Fibroblast of lung (primary cell): ENCODE measurements at regions not wholly inside any gene's neighbourhood (a gene's known extent, or its start where the extent isn't known, plus 50 kb on each side); places are given as distances from the start of the nearest gene placed in this dataset.

ENCODE experiments used
- DNase-seq, 2 donors: peaks; one replicate each; pipeline versions ENCODE4 v3.0.0 to v3.0.0-alpha.2; 2010; ENCODE audit warnings: low read depth in 2 of 2
- H2AFZ ChIP-seq: 2 replicates; pipeline ENCODE4 v1.5.1; 2012; ENCODE audit warnings: low read length, control low read depth, inconsistent platforms
- H3K27ac ChIP-seq: 2 replicates; pipeline ENCODE4 v1.5.1; 2011; ENCODE audit warnings: low read length, control low read depth; ENCODE audit not compliant: insufficient read depth
- H3K27me3 ChIP-seq: 2 replicates; pipeline ENCODE4 v1.5.1; 2011; ENCODE audit warnings: mild to moderate bottlenecking, low read length; ENCODE audit not compliant: control insufficient read depth, insufficient read depth
- H3K36me3 ChIP-seq: 2 replicates; pipeline ENCODE4 v1.5.1; 2011; ENCODE audit warnings: low read length; ENCODE audit not compliant: control insufficient read depth, insufficient read depth
- H3K4me1 ChIP-seq: 2 replicates; pipeline ENCODE4 v1.5.1; 2011; ENCODE audit warnings: low read length; ENCODE audit not compliant: control insufficient read depth, insufficient read depth; ENCODE audit errors: extremely low read depth
- H3K4me2 ChIP-seq: 2 replicates; pipeline ENCODE4 v1.5.1; 2011; ENCODE audit warnings: low read length, control low read depth; ENCODE audit not compliant: insufficient read depth; ENCODE audit errors: extremely low read depth
- H3K4me3 ChIP-seq, 4 experiments: fragments of 200-600 bp in 1 of 4; sonication (generic) in 1 of 4; replicated peaks in 1 of 4; 2 replicates each; pipeline ENCODE4 v1.5.1; 2011 to 2016; ENCODE audit warnings: low read length in 4 of 4, low read depth in 3 of 4, mild to moderate bottlenecking in 3 of 4, control low read depth in 2 of 4, inconsistent platforms in 1 of 4, mixed read lengths in 1 of 4; ENCODE audit not compliant: insufficient read depth in 1 of 4; ENCODE audit errors: control extremely low read depth in 1 of 4
- H3K79me2 ChIP-seq: 2 replicates; pipeline ENCODE4 v1.5.1; 2012; ENCODE audit warnings: mild to moderate bottlenecking, low read length, inconsistent platforms; ENCODE audit not compliant: control insufficient read depth, insufficient read depth
- H3K9ac ChIP-seq: 2 replicates; pipeline ENCODE4 v1.5.1; 2011; ENCODE audit warnings: mild to moderate bottlenecking, low read length, control low read depth; ENCODE audit not compliant: insufficient read depth
- H3K9me3 ChIP-seq: 2 replicates; pipeline ENCODE4 v1.5.1; 2012; ENCODE audit warnings: low read depth, low read length; ENCODE audit not compliant: control insufficient read depth, insufficient read depth
- H4K20me1 ChIP-seq: 2 replicates; pipeline ENCODE4 v1.5.1; 2011; ENCODE audit warnings: low read length; ENCODE audit not compliant: control insufficient read depth, insufficient read depth; ENCODE audit errors: extremely low read depth
- CTCF ChIP-seq, 2 donors: IDR thresholded peaks in 1 of 2; conservative IDR thresholded peaks in 1 of 2; 1 replicate in 1 of 2; 2 replicates in 1 of 2; pipeline ENCODE4 v1.5.1; 2011 to 2012; ENCODE audit warnings: low read length in 2 of 2, control low read depth in 1 of 2, inconsistent platforms in 1 of 2, low read depth in 1 of 2, mild to moderate bottlenecking in 1 of 2
- EZH2 ChIP-seq: IDR thresholded peaks from 2 replicates; pipeline ENCODE4 v1.5.1; 2012; ENCODE audit warnings: low read length, control low read depth, mild to moderate bottlenecking; ENCODE audit errors: missing control alignments

- H2AFZ ChIP-seq, result no peak overlapping the region
These were observed 82.7 kb upstream of the LRIG1 start for GRCh38 chr3:66583424-66584040.

GRCh38 chr3:66585520-66586095, 84.8 kb upstream of the LRIG1 start:
- H3K27ac ChIP-seq, result no peak overlapping the region
- no peak for DNase-seq
- peaks cover 5% of the 10 kb centered on the region for H3K4me1 ChIP-seq
- H4K20me1 ChIP-seq, result no peaks in the 10 kb centered on the region
- no peak overlapping the region for H3K4me2 ChIP-seq
- no peak overlapping the region for H3K9ac ChIP-seq
- H3K79me2 ChIP-seq, result no peaks in the 10 kb centered on the region
- no peaks in the 10 kb centered on the region for H3K9me3 ChIP-seq
- H3K36me3 ChIP-seq, result no peaks in the 10 kb centered on the region
- H3K27me3 ChIP-seq, result no peaks in the 10 kb centered on the region
- H3K4me3 ChIP-seq, result no peak overlapping the region
- TF ChIP-seq CTCF (conservative IDR thresholded peaks at IDR 0.05 in 1 of 2, IDR thresholded peaks at IDR 0.05 in 1 of 2; ENCODE audit: low read depth in 1 of 2, low read length in 2 of 2), result no peak
- TF ChIP-seq EZH2, result no peak
- H2AFZ ChIP-seq, result no peak overlapping the region

More at GRCh38 chr3:66583424-66584040, 82.7 kb upstream of the LRIG1 start:
- Histone ChIP-seq H3K4me2 (no peak overlapping the region), H4K20me1 (no peaks in the 10 kb centered on the region), H3K4me3 (no peak overlapping the region), H3K36me3 (no peaks in the 10 kb centered on the region), H3K9me3 (no peaks in the 10 kb centered on the region), H3K27me3 (no peaks in the 10 kb centered on the region), H3K9ac (no peak overlapping the region), H3K4me1 (no peaks in the 10 kb centered on the region), H3K27ac (no peak overlapping the region), H3K79me2 (no peaks in the 10 kb centered on the region)
- TF ChIP-seq EZH2 (no peak), CTCF (conservative IDR thresholded peaks at IDR 0.05 in 1 of 2, IDR thresholded peaks at IDR 0.05 in 1 of 2; ENCODE audit: low read depth in 1 of 2, low read length in 2 of 2) (no peak)
- no peak for DNase-seq

GRCh38 chr3:66586853-66587252, 86.0 kb upstream of the LRIG1 start:
- Histone ChIP-seq H3K4me3 (no peak overlapping the region), H3K79me2 (no peaks in the 10 kb centered on the region), H3K36me3 (no peaks in the 10 kb centered on the region), H4K20me1 (no peaks in the 10 kb centered on the region), H3K27me3 (no peaks in the 10 kb centered on the region), H3K27ac (no peak overlapping the region), H3K9me3 (no peaks in the 10 kb centered on the region), H3K4me2 (no peak overlapping the region), H3K9ac (no peak overlapping the region), H2AFZ (no peak overlapping the region), H3K4me1 (peaks cover 5% of the 10 kb centered on the region)
- TF ChIP-seq CTCF (conservative IDR thresholded peaks at IDR 0.05 in 1 of 2, IDR thresholded peaks at IDR 0.05 in 1 of 2; ENCODE audit: low read depth in 1 of 2, low read length in 2 of 2), result no peak
- TF ChIP-seq EZH2, result no peak
- no peak for DNase-seq
